VCaP (cell line): ENCODE measurements at regions not wholly inside any gene's neighbourhood (a gene's known extent, or its start where the extent isn't known, plus 50 kb on each side); places are given as distances from the start of the nearest gene placed in this dataset.

Experiments used
- H3K27ac ChIP-seq: fragments of 450-650 bp; 2 replicates; pipeline ENCODE4 v1.5.1; 2017
- CTCF ChIP-seq: fragments of 450-650 bp; conservative IDR thresholded peaks from 2 replicates; pipeline ENCODE4 v1.5.1; 2017; ENCODE audit warnings: mild to moderate bottlenecking, moderate library complexity

- no peak overlapping the region for H3K27ac ChIP-seq
- TF ChIP-seq CTCF = no peak
Measured at GRCh38 chrX:150163956-150164726, 199.0 kb upstream of the MAMLD1 start.

- no peak for TF ChIP-seq CTCF
- H3K27ac ChIP-seq = no peak overlapping the region
Measured at GRCh38 chrX:150164971-150165600, 198.0 kb upstream of the MAMLD1 start.

GRCh38 chrX:150165776-150166610, 197.1 kb upstream of the MAMLD1 start:
- no peak for TF ChIP-seq CTCF
- no peak overlapping the region for H3K27ac ChIP-seq

- TF ChIP-seq CTCF = no peak
- H3K27ac ChIP-seq = no peak overlapping the region
Measured at GRCh38 chrX:150167482-150168324, 195.4 kb upstream of the MAMLD1 start.

GRCh38 chrX:150182161-150182560, 181.0 kb upstream of the MAMLD1 start:
- H3K27ac ChIP-seq = no peak overlapping the region
- TF ChIP-seq CTCF = no peak

GRCh38 chrX:150184491-150184890, 178.6 kb upstream of the MAMLD1 start:
- no peak overlapping the region for H3K27ac ChIP-seq

More at GRCh38 chrX:150184491-150184890, 178.6 kb upstream of the MAMLD1 start:
- TF ChIP-seq CTCF = no peak
